ENCODE measurements at regions not wholly inside any gene's neighbourhood (a gene's known extent, or its start where the extent isn't known, plus 50 kb on each side); places are given as distances from the start of the nearest gene placed in this dataset.

DNA sequence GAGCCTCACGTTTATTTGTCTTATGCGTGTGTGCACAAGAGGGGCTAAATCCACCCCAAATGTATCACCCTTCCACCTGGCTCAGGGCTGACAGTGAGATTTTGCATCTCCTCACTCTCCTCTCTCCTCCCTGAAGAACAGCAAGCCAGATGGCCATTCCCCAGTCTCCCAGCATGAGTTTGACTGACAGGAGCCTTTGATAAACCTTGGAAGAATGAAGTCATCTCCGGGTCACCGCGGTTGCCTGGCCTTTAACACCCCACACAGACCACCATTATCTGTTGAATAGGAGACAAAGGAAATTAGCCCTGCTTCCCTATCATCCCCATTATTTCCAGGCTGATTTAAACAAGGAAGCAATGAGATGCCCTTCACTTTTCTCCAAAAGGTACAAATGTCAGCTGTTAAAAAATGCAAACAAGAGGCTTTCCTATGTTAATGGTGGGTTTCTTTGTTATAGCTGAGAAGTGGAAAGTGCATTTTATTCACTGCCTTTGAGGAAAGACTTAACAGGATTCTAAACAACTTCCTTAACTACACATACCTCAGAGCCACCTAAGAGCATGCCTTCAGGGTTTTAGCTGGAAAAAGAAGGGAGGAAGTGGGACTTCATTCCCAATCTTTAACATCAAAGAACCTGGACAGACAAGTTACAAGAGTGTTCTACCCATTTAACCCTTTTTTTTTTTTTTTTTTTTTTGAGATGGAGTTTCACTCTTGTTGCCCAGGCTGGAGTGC is 524.8 kb upstream of the ID4 start:
- no peak for TF ChIP-seq POLR2A (IDR thresholded peaks at IDR 0.05; ENCODE audit: low read depth)
- TF ChIP-seq, protein P1, sequence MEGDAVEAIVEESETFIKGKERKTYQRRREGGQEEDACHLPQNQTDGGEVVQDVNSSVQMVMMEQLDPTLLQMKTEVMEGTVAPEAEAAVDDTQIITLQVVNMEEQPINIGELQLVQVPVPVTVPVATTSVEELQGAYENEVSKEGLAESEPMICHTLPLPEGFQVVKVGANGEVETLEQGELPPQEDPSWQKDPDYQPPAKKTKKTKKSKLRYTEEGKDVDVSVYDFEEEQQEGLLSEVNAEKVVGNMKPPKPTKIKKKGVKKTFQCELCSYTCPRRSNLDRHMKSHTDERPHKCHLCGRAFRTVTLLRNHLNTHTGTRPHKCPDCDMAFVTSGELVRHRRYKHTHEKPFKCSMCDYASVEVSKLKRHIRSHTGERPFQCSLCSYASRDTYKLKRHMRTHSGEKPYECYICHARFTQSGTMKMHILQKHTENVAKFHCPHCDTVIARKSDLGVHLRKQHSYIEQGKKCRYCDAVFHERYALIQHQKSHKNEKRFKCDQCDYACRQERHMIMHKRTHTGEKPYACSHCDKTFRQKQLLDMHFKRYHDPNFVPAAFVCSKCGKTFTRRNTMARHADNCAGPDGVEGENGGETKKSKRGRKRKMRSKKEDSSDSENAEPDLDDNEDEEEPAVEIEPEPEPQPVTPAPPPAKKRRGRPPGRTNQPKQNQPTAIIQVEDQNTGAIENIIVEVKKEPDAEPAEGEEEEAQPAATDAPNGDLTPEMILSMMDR (IDR thresholded peaks at IDR 0.05), result no peak

Measured in esophagus muscularis mucosa (tissue), 3 donors.